ENCODE measurements at regions not wholly inside any gene's neighbourhood (a gene's known extent, or its start where the extent isn't known, plus 50 kb on each side); places are given as distances from the start of the nearest gene placed in this dataset.

GRCh38 chr6:142605922-142606485, 304.2 kb downstream of the ADGRG6 start:
- H3K9me3 ChIP-seq (replicated peaks in 1 of 3), result no peaks in the 10 kb centered on the region
- WGBS, 4 donors, result 17 to 25% (median 18%) methylated on average over 6 of the region's 6 CpGs
- intact Hi-C loops (cut with DNase I), result no loop called here
- no peaks in the 10 kb centered on the region for H3K27me3 ChIP-seq
- H3K27ac ChIP-seq, result no peak overlapping the region
- no peak overlapping the region for H3K4me3 ChIP-seq
- no peaks in the 10 kb centered on the region for H3K36me3 ChIP-seq (replicated peaks in 1 of 2)
- no peak for DNase-seq
- no peaks in the 10 kb centered on the region for H3K4me1 ChIP-seq (replicated peaks in 1 of 2)
- TF ChIP-seq CTCF (IDR thresholded peaks at IDR 0.05) (no peak), POLR2A (IDR thresholded peaks at IDR 0.05) (no peak)

GRCh38 chr6:142612956-142613355, 311.1 kb downstream of the ADGRG6 start:
- no peak for DNase-seq
- no peak overlapping the region for H3K27ac ChIP-seq
- no peak for TF ChIP-seq CTCF (IDR thresholded peaks at IDR 0.05)
- TF ChIP-seq POLR2A (IDR thresholded peaks at IDR 0.05), result no peak
- no peaks in the 10 kb centered on the region for H3K9me3 ChIP-seq (replicated peaks in 1 of 3)
- intact Hi-C loops (cut with DNase I), result no loop called here
- 65 to 78% (median 69%) methylated on average over 3 of the region's 3 CpGs for WGBS, 4 donors
- H3K27me3 ChIP-seq, result no peaks in the 10 kb centered on the region
- no peaks in the 10 kb centered on the region for H3K36me3 ChIP-seq (replicated peaks in 1 of 2)
- no peak overlapping the region for H3K4me3 ChIP-seq
- H3K4me1 ChIP-seq (replicated peaks in 1 of 2), result no peaks in the 10 kb centered on the region

GRCh38 chr6:142613981-142614380, 312.2 kb downstream of the ADGRG6 start:
- intact Hi-C loops (cut with DNase I), result no loop called here
- no peak overlapping the region for H3K4me3 ChIP-seq
- H3K4me1 ChIP-seq (replicated peaks in 1 of 2), result no peaks in the 10 kb centered on the region
- no peak for TF ChIP-seq CTCF (IDR thresholded peaks at IDR 0.05)
- no peak for TF ChIP-seq POLR2A (IDR thresholded peaks at IDR 0.05)
- no peak for DNase-seq
- WGBS, 4 donors, result 70 to 91% (median 85%) methylated on average over 2 of the region's 2 CpGs
- H3K27ac ChIP-seq, result no peak overlapping the region
- no peaks in the 10 kb centered on the region for H3K9me3 ChIP-seq (replicated peaks in 1 of 3)
- no peaks in the 10 kb centered on the region for H3K27me3 ChIP-seq
- no peaks in the 10 kb centered on the region for H3K36me3 ChIP-seq (replicated peaks in 1 of 2)

GRCh38 chr6:142617158-142617557, 315.4 kb downstream of the ADGRG6 start:
- H3K36me3 ChIP-seq (replicated peaks in 1 of 2), result no peaks in the 10 kb centered on the region
- no peak overlapping the region for H3K4me3 ChIP-seq
- TF ChIP-seq CTCF (IDR thresholded peaks at IDR 0.05) (no peak), POLR2A (IDR thresholded peaks at IDR 0.05) (no peak)
- DNase-seq, result no peak
- no peaks in the 10 kb centered on the region for H3K27me3 ChIP-seq
- H3K9me3 ChIP-seq (replicated peaks in 1 of 3), result no peaks in the 10 kb centered on the region
- 54 to 67% (median 61%) methylated on average over 3 of the region's 3 CpGs for WGBS, 4 donors
- intact Hi-C loops (cut with DNase I), result no loop called here
- no peaks in the 10 kb centered on the region for H3K4me1 ChIP-seq (replicated peaks in 1 of 2)
- H3K27ac ChIP-seq, result no peak overlapping the region

All from adrenal gland (tissue), 9 donors.